ENCODE measurements at regions not wholly inside any gene's neighbourhood (a gene's known extent, or its start where the extent isn't known, plus 50 kb on each side); places are given as distances from the start of the nearest gene placed in this dataset.

GRCh38 chr2:34475156-34475555, 876.1 kb upstream of the FAM98A start:
- CTCF ChIA-PET, result no interaction called here
- intact Hi-C loops (cut with micrococcal nuclease), result no loop called here
- H3K27ac Mint-ChIP-seq, result no peak overlapping the region
- H3K4me1 Mint-ChIP-seq, result no peaks in the 10 kb centered on the region
- H3K9me3 Mint-ChIP-seq, result peaks cover 4% of the 10 kb centered on the region
- H3K36me3 Mint-ChIP-seq (ENCODE audit: low read depth), result no peaks in the 10 kb centered on the region
- H3K4me3 Mint-ChIP-seq, result no peak overlapping the region
- DNase-seq (no peak), ATAC-seq (ENCODE audit: low read depth) (no peak)
- POLR2A ChIA-PET, result no interaction called here
- TF ChIP-seq, protein P1, sequence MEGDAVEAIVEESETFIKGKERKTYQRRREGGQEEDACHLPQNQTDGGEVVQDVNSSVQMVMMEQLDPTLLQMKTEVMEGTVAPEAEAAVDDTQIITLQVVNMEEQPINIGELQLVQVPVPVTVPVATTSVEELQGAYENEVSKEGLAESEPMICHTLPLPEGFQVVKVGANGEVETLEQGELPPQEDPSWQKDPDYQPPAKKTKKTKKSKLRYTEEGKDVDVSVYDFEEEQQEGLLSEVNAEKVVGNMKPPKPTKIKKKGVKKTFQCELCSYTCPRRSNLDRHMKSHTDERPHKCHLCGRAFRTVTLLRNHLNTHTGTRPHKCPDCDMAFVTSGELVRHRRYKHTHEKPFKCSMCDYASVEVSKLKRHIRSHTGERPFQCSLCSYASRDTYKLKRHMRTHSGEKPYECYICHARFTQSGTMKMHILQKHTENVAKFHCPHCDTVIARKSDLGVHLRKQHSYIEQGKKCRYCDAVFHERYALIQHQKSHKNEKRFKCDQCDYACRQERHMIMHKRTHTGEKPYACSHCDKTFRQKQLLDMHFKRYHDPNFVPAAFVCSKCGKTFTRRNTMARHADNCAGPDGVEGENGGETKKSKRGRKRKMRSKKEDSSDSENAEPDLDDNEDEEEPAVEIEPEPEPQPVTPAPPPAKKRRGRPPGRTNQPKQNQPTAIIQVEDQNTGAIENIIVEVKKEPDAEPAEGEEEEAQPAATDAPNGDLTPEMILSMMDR (IDR thresholded peaks at IDR 0.05), result no peak
- no peaks in the 10 kb centered on the region for H3K27me3 Mint-ChIP-seq

- CTCF ChIA-PET, result no interaction called here
- Mint-ChIP-seq H3K27me3 (no peaks in the 10 kb centered on the region), H3K27ac (no peak overlapping the region), H3K4me3 (no peak overlapping the region), H3K36me3 (ENCODE audit: low read depth) (no peaks in the 10 kb centered on the region), H3K9me3 (peaks cover 8% of the 10 kb centered on the region), H3K4me1 (no peaks in the 10 kb centered on the region)
- ATAC-seq (ENCODE audit: low read depth), result no peak
- TF ChIP-seq, protein P1 (IDR thresholded peaks at IDR 0.05), result no peak
- intact Hi-C loops (cut with micrococcal nuclease), result no loop called here
- POLR2A ChIA-PET, result no interaction called here
- no peak for DNase-seq
Observed at GRCh38 chr2:34474646-34475045, 875.5 kb upstream of the FAM98A start.

GRCh38 chr2:34447097-34447496, 848.0 kb upstream of the FAM98A start:
- TF ChIP-seq, protein P1 (IDR thresholded peaks at IDR 0.05), result no peak
- no peak overlapping the region for H3K4me3 Mint-ChIP-seq
- no peak for ATAC-seq (ENCODE audit: low read depth)
- H3K27me3 Mint-ChIP-seq, result no peaks in the 10 kb centered on the region
- no peak overlapping the region for H3K27ac Mint-ChIP-seq
- no peaks in the 10 kb centered on the region for H3K4me1 Mint-ChIP-seq
- H3K9me3 Mint-ChIP-seq, result peaks cover 11% of the 10 kb centered on the region
- no peaks in the 10 kb centered on the region for H3K36me3 Mint-ChIP-seq (ENCODE audit: low read depth)
- no peak for DNase-seq
- ChIA-PET POLR2A (no interaction called here), CTCF (no interaction called here)
- intact Hi-C loops (cut with micrococcal nuclease), result no loop called here

GRCh38 chr2:34423301-34423700, 824.2 kb upstream of the FAM98A start:
- ATAC-seq (ENCODE audit: low read depth), result no peak
- H3K9me3 Mint-ChIP-seq, result peaks cover 6% of the 10 kb centered on the region
- POLR2A ChIA-PET, result no interaction called here
- TF ChIP-seq, protein P1 (IDR thresholded peaks at IDR 0.05), result no peak
- no peak for DNase-seq
- CTCF ChIA-PET, result no interaction called here
- no peaks in the 10 kb centered on the region for H3K4me1 Mint-ChIP-seq
- no peaks in the 10 kb centered on the region for H3K27me3 Mint-ChIP-seq
- no peak overlapping the region for H3K4me3 Mint-ChIP-seq
- H3K36me3 Mint-ChIP-seq (ENCODE audit: low read depth), result no peaks in the 10 kb centered on the region
- no peak overlapping the region for H3K27ac Mint-ChIP-seq
- intact Hi-C loops (cut with micrococcal nuclease), result no loop called here

DNA sequence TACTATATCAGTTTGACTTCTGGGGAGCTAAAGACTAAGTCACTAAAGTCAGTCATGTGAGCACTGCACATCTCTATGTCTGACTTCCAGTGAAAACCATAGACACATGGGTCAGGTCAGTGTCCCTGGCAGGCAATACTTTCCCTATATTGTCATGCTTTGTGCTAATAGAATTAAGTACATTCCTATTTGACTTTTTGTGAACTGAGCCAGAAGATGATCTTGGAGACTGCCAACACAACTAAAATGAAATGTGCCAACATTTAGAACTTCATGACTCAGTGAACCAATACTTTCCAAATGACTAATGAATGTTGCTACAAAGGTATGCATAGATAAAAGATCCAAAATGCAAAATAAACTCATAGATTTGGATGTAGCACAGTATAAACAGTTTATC, 820.8 kb upstream of the FAM98A start:
- intact Hi-C loops (cut with micrococcal nuclease), result no loop called here
- Mint-ChIP-seq H3K36me3 (ENCODE audit: low read depth) (no peaks in the 10 kb centered on the region), H3K4me1 (no peaks in the 10 kb centered on the region), H3K27ac (no peak overlapping the region), H3K9me3 (peaks cover 6% of the 10 kb centered on the region), H3K4me3 (no peak overlapping the region), H3K27me3 (no peaks in the 10 kb centered on the region)
- no peak for ATAC-seq (ENCODE audit: low read depth)
- ChIA-PET CTCF (no interaction called here), POLR2A (no interaction called here)
- DNase-seq, result no peak
- TF ChIP-seq, protein P1 (IDR thresholded peaks at IDR 0.05), result no peak

All from activated B cell treated with CpG ODN at 0.5 μM for 24 hours (primary cell).